Forelimb muscle (tissue), 1 donor: ENCODE measurements at regions not wholly inside any gene's neighbourhood (a gene's known extent, or its start where the extent isn't known, plus 50 kb on each side); places are given as distances from the start of the nearest gene placed in this dataset.

Experiments used
- DNase-seq: peaks from one replicate; pipeline ENCODE4 v3.0.0-alpha.2; 2013; ENCODE audit warnings: low read depth

GRCh38 chr4:182107931-182108330 lies 135.3 kb upstream of the TENM3 start:
- no peak for DNase-seq

GRCh38 chr4:182111586-182111985 lies 131.6 kb upstream of the TENM3 start:
- DNase-seq = no peak

- no peak for DNase-seq
Observed at GRCh38 chr4:182113779-182114178, 129.4 kb upstream of the TENM3 start.

- no peak for DNase-seq
Observed at GRCh38 chr4:182124359-182124758, 118.8 kb upstream of the TENM3 start.

GRCh38 chr4:182126096-182126495 lies 117.1 kb upstream of the TENM3 start:
- no peak for DNase-seq

GRCh38 chr4:182126603-182127002 lies 116.6 kb upstream of the TENM3 start:
- no peak for DNase-seq

GRCh38 chr4:182133033-182133432 lies 110.2 kb upstream of the TENM3 start:
- DNase-seq = no peak

GRCh38 chr4:182134261-182134660 lies 108.9 kb upstream of the TENM3 start:
- no peak for DNase-seq

- no peak for DNase-seq
Observed at GRCh38 chr4:182136201-182136600, 107.0 kb upstream of the TENM3 start.

- DNase-seq = no peak
Observed at GRCh38 chr4:182137343-182137742, 105.9 kb upstream of the TENM3 start.

- no peak for DNase-seq
Observed at GRCh38 chr4:182139491-182139890, 103.7 kb upstream of the TENM3 start.

GRCh38 chr4:182140547-182140946 lies 102.7 kb upstream of the TENM3 start:
- no peak for DNase-seq

GRCh38 chr4:182141061-182141460 lies 102.1 kb upstream of the TENM3 start:
- DNase-seq = no peak

GRCh38 chr4:182142176-182143085 lies 100.8 kb upstream of the TENM3 start:
- no peak for DNase-seq

GRCh38 chr4:182143086-182143821 lies 99.9 kb upstream of the TENM3 start:
- DNase-seq = no peak

- DNase-seq = no peak
Observed at GRCh38 chr4:182143822-182144625, 99.2 kb upstream of the TENM3 start.

GRCh38 chr4:182144626-182145333 lies 98.4 kb upstream of the TENM3 start:
- DNase-seq = no peak

GRCh38 chr4:182145334-182145905 lies 97.8 kb upstream of the TENM3 start:
- no peak for DNase-seq

- DNase-seq = no peak
Observed at GRCh38 chr4:182147391-182147790, 95.8 kb upstream of the TENM3 start.

- no peak for DNase-seq
Observed at GRCh38 chr4:182150645-182151044, 92.6 kb upstream of the TENM3 start.

- no peak for DNase-seq
Observed at GRCh38 chr4:182155806-182156205, 87.4 kb upstream of the TENM3 start.
